Body of pancreas (tissue), 4 donors: ENCODE measurements at regions not wholly inside any gene's neighbourhood (a gene's known extent, or its start where the extent isn't known, plus 50 kb on each side); places are given as distances from the start of the nearest gene placed in this dataset.

Source experiments
- ATAC-seq: fragments of 150-250 bp; one replicate; pipeline ENCODE4 v1.9.1; 2016
- DNase-seq, 4 donors: peaks; one replicate each; pipeline ENCODE4 v3.0.0-alpha.2; 2019
- H3K27ac ChIP-seq, 4 donors: fragments of 200-600 bp; sonication (generic); 1 replicate in 3 of 4; 2 replicates in 1 of 4; pipeline versions ENCODE4 v1.5.1 to v1.6.1; 2016 to 2019; ENCODE audit warnings: mild to moderate bottlenecking in 1 of 4, mixed read lengths in 1 of 4, moderate library complexity in 1 of 4
- H3K27me3 ChIP-seq, 2 donors: fragments of 200-600 bp; sonication (generic); one replicate each; pipeline ENCODE4 v1.6.0; 2016; ENCODE audit warnings: mild to moderate bottlenecking in 1 of 2
- H3K36me3 ChIP-seq, 2 donors: fragments of 200-600 bp; sonication (generic); replicated peaks in 1 of 2; 2 replicates each; pipeline ENCODE4 v1.5.1; 2016; ENCODE audit warnings: low read depth in 2 of 2; ENCODE audit not compliant: insufficient read depth in 1 of 2
- H3K4me1 ChIP-seq: fragments of 200-600 bp; sonication (generic); one replicate; pipeline ENCODE4 v1.6.0; 2016
- H3K4me3 ChIP-seq, 2 donors: fragments of 200-600 bp; sonication (generic); 1 replicate in 1 of 2; 2 replicates in 1 of 2; pipeline ENCODE4 v1.5.1; 2016 to 2019
- H3K9me3 ChIP-seq, 3 donors: fragments of 200-600 bp; sonication (generic); 1 replicate in 2 of 3; 2 replicates in 1 of 3; pipeline ENCODE4 v1.5.1; 2016
- POLR2A ChIP-seq, 3 donors: fragments of 450-650 bp; IDR thresholded peaks; one replicate each; pipeline ENCODE4 v1.6.1; 2016; ENCODE audit warnings: antibody characterized with exemption in 3 of 3, mild to moderate bottlenecking in 2 of 3
- WGBS, 2 donors: methylation state at CpG; one replicate each; pipeline ENCODE4 v1.1.5; 2017; 5-methylcytosine and 5-hydroxymethylcytosine counted together
- intact Hi-C: fragments of 100-400 bp; cut with DNase I; formaldehyde crosslinking; loops from one replicate; pipeline ENCODE4 v1.15.1; 2023
- TF ChIP-seq, protein P1 (sequence below), 7 experiments: fragments of 450-650 bp in 4 of 7; fragments of 200-600 bp in 3 of 7; sonication (generic) in 3 of 7; IDR thresholded peaks; one replicate each; pipeline ENCODE4 v1.5.1; 2016 to 2019; ENCODE audit warnings: antibody characterized with exemption in 7 of 7

GRCh38 chr13:38564256-38565150 lies 122.4 kb upstream of the FREM2 start:
- intact Hi-C loops = no loop called here
- WGBS, 2 donors = 46 to 50% methylated on average over 7 of the region's 7 CpGs
- Histone ChIP-seq H3K27me3 (no peaks in the 10 kb centered on the region), H3K4me3 (no peak overlapping the region), H3K27ac (no peak overlapping the region), H3K4me1 (no peaks in the 10 kb centered on the region), H3K9me3 (no peaks in the 10 kb centered on the region), H3K36me3 (no peaks in the 10 kb centered on the region)
- no peak for TF ChIP-seq POLR2A (IDR thresholded peaks at IDR 0.05)
- TF ChIP-seq, protein P1, sequence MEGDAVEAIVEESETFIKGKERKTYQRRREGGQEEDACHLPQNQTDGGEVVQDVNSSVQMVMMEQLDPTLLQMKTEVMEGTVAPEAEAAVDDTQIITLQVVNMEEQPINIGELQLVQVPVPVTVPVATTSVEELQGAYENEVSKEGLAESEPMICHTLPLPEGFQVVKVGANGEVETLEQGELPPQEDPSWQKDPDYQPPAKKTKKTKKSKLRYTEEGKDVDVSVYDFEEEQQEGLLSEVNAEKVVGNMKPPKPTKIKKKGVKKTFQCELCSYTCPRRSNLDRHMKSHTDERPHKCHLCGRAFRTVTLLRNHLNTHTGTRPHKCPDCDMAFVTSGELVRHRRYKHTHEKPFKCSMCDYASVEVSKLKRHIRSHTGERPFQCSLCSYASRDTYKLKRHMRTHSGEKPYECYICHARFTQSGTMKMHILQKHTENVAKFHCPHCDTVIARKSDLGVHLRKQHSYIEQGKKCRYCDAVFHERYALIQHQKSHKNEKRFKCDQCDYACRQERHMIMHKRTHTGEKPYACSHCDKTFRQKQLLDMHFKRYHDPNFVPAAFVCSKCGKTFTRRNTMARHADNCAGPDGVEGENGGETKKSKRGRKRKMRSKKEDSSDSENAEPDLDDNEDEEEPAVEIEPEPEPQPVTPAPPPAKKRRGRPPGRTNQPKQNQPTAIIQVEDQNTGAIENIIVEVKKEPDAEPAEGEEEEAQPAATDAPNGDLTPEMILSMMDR (IDR thresholded peaks at IDR 0.05) = no peak
- ATAC-seq (no peak), DNase-seq (no peak)

DNA sequence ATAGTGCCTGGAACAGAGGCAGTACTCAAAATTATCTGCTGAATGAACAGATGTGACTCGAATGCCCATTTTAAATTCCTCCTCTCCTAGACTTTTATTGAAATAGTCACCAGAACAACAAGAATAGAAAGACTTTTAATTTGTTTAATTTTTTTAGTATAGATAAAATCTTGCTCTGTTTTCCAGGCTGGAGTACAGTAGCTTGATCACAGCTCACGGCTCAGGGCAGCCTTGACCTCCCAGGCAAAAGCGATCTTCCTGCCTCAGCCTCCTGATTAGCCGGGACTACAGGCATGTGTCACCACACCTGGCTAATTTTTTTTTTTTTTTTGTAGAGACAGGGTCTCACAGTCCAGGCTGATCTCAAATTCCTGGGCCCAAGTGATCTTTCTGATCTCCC lies 120.9 kb upstream of the FREM2 start:
- DNase-seq (no peak), ATAC-seq (no peak)
- no peaks in the 10 kb centered on the region for H3K4me1 ChIP-seq
- 49 to 50% methylated on average over 4 of the region's 4 CpGs for WGBS, 2 donors
- TF ChIP-seq, protein P1 (IDR thresholded peaks at IDR 0.05) = no peak
- TF ChIP-seq POLR2A (IDR thresholded peaks at IDR 0.05) = no peak
- no peaks in the 10 kb centered on the region for H3K36me3 ChIP-seq
- intact Hi-C loops = no loop called here
- no peak overlapping the region for H3K4me3 ChIP-seq
- H3K9me3 ChIP-seq = no peaks in the 10 kb centered on the region
- H3K27me3 ChIP-seq = no peaks in the 10 kb centered on the region
- no peak overlapping the region for H3K27ac ChIP-seq

DNA sequence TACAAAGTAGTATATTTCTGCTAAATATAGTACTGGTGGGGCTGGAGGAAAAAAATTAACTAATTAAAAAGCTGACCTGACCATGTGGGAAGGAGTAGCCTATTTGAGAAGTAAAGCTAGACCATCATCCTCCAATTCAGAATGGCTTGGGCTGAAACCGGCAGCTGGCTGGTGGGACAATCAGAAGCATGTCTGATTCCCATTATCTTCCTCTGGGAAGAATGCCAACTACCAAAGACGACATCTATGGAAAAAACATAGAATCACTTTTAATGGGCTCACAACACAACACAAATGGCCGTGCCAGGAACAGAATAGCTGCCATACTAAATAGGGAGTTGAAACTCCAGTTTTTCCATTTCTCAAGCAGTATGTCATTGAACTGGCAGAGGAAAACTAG lies 120.4 kb upstream of the FREM2 start:
- Histone ChIP-seq H3K27ac (no peak overlapping the region), H3K4me1 (no peaks in the 10 kb centered on the region), H3K36me3 (no peaks in the 10 kb centered on the region), H3K9me3 (no peaks in the 10 kb centered on the region), H3K4me3 (no peak overlapping the region), H3K27me3 (no peaks in the 10 kb centered on the region)
- ATAC-seq = no peak
- intact Hi-C loops = no loop called here
- WGBS, 2 donors = 55 to 56% methylated on average over 3 of the region's 3 CpGs
- DNase-seq = no peak
- TF ChIP-seq, protein P1 (IDR thresholded peaks at IDR 0.05) = no peak
- TF ChIP-seq POLR2A (IDR thresholded peaks at IDR 0.05) = no peak

DNA sequence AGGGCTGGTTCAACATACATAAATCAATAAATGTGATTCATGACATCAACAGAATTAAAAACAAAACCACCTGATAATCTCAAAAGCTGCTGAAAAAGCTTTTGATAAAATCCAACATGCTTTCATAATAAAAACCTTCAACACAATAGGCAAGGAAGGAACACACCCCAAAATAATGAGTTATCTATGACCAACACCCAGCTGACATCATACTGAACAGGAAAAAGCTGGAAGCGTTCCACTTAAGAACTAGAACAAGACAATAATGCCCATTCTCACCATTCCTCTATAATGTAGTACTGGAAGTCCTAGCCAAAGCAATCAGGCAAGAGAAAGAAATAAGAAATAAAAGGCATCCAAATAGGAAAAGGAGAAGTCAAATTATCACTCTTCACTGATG lies 116.2 kb upstream of the FREM2 start:
- Histone ChIP-seq H3K36me3 (no peaks in the 10 kb centered on the region), H3K4me1 (no peaks in the 10 kb centered on the region), H3K9me3 (no peaks in the 10 kb centered on the region), H3K27ac (no peak overlapping the region), H3K27me3 (no peaks in the 10 kb centered on the region), H3K4me3 (no peak overlapping the region)
- 78 to 88% methylated on average over 1 of the region's 1 CpG for WGBS, 2 donors
- DNase-seq = no peak
- TF ChIP-seq, protein P1 (IDR thresholded peaks at IDR 0.05) = no peak
- TF ChIP-seq POLR2A (IDR thresholded peaks at IDR 0.05) = no peak
- intact Hi-C loops = no loop called here
- no peak for ATAC-seq

GRCh38 chr13:38575427-38575826 lies 111.5 kb upstream of the FREM2 start:
- no peaks in the 10 kb centered on the region for H3K4me1 ChIP-seq
- H3K9me3 ChIP-seq = no peaks in the 10 kb centered on the region
- 28 to 38% methylated on average over 2 of the region's 2 CpGs for WGBS, 2 donors
- no peak overlapping the region for H3K4me3 ChIP-seq
- H3K27ac ChIP-seq = no peak overlapping the region
- TF ChIP-seq, protein P1 (IDR thresholded peaks at IDR 0.05) = no peak
- H3K36me3 ChIP-seq = no peaks in the 10 kb centered on the region
- ATAC-seq = no peak
- intact Hi-C loops = no loop called here
- no peak for DNase-seq
- no peaks in the 10 kb centered on the region for H3K27me3 ChIP-seq
